ENCODE measurements at regions not wholly inside any gene's neighbourhood (a gene's known extent, or its start where the extent isn't known, plus 50 kb on each side); places are given as distances from the start of the nearest gene placed in this dataset.

GRCh38 chr10:124161601-124162000 lies 68.2 kb upstream of the CHST15 start:
- Histone ChIP-seq H3K36me3 (ENCODE audit: control insufficient read depth in 2 of 2, insufficient read depth in 1 of 2, low read length in 2 of 2) (no peaks in the 10 kb centered on the region), H3K27ac (ENCODE audit: extremely low read depth, low read depth, low read length) (no peak overlapping the region), H3K4me1 (ENCODE audit: control insufficient read depth, insufficient read depth, low read length) (no peaks in the 10 kb centered on the region), H3K4me3 (ENCODE audit: low read depth, low read length) (no peak overlapping the region), H3K9me3 (ENCODE audit: control insufficient read depth, insufficient read depth, low read depth, low read length) (no peaks in the 10 kb centered on the region)
- ChIA-PET POLR2A (no interaction called here), CTCF (interaction anchor here (0.7 to 0.9 kb wide), 2 partner anchors 9 to 167 kb away, joined by 4 to 6 read pairs; no protein-coding TSS in a partner anchor)
- no peak for TF ChIP-seq ZNF660 (tag by site-specific recombination; IDR thresholded peaks at IDR 0.05)
- no peak for TF ChIP-seq ZNF184 (tag by site-specific recombination; IDR thresholded peaks at IDR 0.05)
- no peak for TF ChIP-seq ZNF140 (tag by site-specific recombination; IDR thresholded peaks at IDR 0.05)
- no peak for TF ChIP-seq MYNN (tag by site-specific recombination; IDR thresholded peaks at IDR 0.05; ENCODE audit: borderline replicate concordance)
- no peak for TF ChIP-seq ZNF548 (tag by site-specific recombination; IDR thresholded peaks at IDR 0.05)
- TF ChIP-seq HOXA7 (CRISPR knock-in tag; IDR thresholded peaks at IDR 0.05; ENCODE audit: borderline replicate concordance): no peak
- TF ChIP-seq SCRT2 (tag by site-specific recombination; IDR thresholded peaks at IDR 0.05): no peak
- no peak for TF ChIP-seq BCL11A (tag by site-specific recombination; IDR thresholded peaks at IDR 0.05; ENCODE audit: low read depth)
- no peak for TF ChIP-seq ZNF404 (tag by site-specific recombination; IDR thresholded peaks at IDR 0.05)
- no peak for TF ChIP-seq ZBTB10 (tag by site-specific recombination; IDR thresholded peaks at IDR 0.05)
- TF ChIP-seq PRDM2 (tag by site-specific recombination; IDR thresholded peaks at IDR 0.05; ENCODE audit: borderline replicate concordance): no peak
- TF ChIP-seq ZNF394 (tag by site-specific recombination; IDR thresholded peaks at IDR 0.05; ENCODE audit: borderline replicate concordance): no peak
- no peak for TF ChIP-seq ZNF10 (tag by site-specific recombination; IDR thresholded peaks at IDR 0.05)
- TF ChIP-seq EGR2 (tag by site-specific recombination; IDR thresholded peaks at IDR 0.05; ENCODE audit: low read depth): no peak
- no peak for TF ChIP-seq ZNF624 (tag by site-specific recombination; IDR thresholded peaks at IDR 0.05)
- no peak for TF ChIP-seq TSHZ1 (tag by site-specific recombination; IDR thresholded peaks at IDR 0.05; ENCODE audit: borderline replicate concordance)

Data from HEK293 (cell line).